Breast epithelium (tissue), 3 donors: ENCODE measurements at regions not wholly inside any gene's neighbourhood (a gene's known extent, or its start where the extent isn't known, plus 50 kb on each side); places are given as distances from the start of the nearest gene placed in this dataset.

ENCODE experiments used
- POLR2A ChIP-seq: fragments of 450-650 bp; IDR thresholded peaks from one replicate; pipeline ENCODE4 v1.6.1; 2016; ENCODE audit warnings: antibody characterized with exemption, mild to moderate bottlenecking, moderate library complexity
- POLR2AphosphoS5 ChIP-seq, 3 donors: sonication (generic); formaldehyde crosslinking; IDR thresholded peaks; one replicate each; pipeline ENCODE4 v1.6.1; 2017; ENCODE audit warnings: antibody characterized with exemption in 3 of 3
- TF ChIP-seq, protein P1 (sequence below), 3 donors: fragments of 450-650 bp; IDR thresholded peaks; one replicate each; pipeline ENCODE4 v1.5.1; 2016 to 2017; ENCODE audit warnings: antibody characterized with exemption in 3 of 3, mild to moderate bottlenecking in 3 of 3, moderate library complexity in 3 of 3

DNA sequence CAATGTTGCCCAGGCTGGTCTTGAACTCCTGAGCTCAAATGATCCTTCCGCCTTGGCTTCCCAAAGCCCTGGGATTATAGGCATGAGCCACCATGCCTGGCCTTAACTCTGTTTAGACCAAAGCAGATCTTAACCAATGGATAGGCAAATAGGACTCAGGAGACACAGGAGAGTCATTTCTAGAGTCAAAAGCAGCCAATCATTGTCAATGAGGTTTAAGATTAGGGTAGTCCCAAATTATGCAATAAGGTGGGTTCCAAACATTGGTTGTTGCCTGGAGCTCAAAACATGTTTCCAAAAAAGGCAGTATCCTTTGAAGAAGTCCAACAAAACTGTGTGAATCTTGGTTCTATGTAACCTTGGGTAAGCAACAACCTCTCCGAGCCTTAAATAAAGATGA is 95.7 kb upstream of the JARID2 start:
- TF ChIP-seq, protein P1, sequence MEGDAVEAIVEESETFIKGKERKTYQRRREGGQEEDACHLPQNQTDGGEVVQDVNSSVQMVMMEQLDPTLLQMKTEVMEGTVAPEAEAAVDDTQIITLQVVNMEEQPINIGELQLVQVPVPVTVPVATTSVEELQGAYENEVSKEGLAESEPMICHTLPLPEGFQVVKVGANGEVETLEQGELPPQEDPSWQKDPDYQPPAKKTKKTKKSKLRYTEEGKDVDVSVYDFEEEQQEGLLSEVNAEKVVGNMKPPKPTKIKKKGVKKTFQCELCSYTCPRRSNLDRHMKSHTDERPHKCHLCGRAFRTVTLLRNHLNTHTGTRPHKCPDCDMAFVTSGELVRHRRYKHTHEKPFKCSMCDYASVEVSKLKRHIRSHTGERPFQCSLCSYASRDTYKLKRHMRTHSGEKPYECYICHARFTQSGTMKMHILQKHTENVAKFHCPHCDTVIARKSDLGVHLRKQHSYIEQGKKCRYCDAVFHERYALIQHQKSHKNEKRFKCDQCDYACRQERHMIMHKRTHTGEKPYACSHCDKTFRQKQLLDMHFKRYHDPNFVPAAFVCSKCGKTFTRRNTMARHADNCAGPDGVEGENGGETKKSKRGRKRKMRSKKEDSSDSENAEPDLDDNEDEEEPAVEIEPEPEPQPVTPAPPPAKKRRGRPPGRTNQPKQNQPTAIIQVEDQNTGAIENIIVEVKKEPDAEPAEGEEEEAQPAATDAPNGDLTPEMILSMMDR (IDR thresholded peaks at IDR 0.05), result no peak
- TF ChIP-seq POLR2AphosphoS5 (IDR thresholded peaks at IDR 0.05) (no peak), POLR2A (no peak)
